Hepatocyte (in vitro differentiated cells): ENCODE measurements at regions not wholly inside any gene's neighbourhood (a gene's known extent, or its start where the extent isn't known, plus 50 kb on each side); places are given as distances from the start of the nearest gene placed in this dataset.

Experiments used
- EZH2 ChIP-seq: fragments of 200-600 bp; sonication (generic); IDR thresholded peaks from 2 replicates; pipeline ENCODE4 v1.6.1; 2016; ENCODE audit warnings: antibody characterized with exemption, mild to moderate bottlenecking, borderline replicate concordance
- TF ChIP-seq, protein P1 (sequence below): fragments of 200-600 bp; sonication (generic); IDR thresholded peaks from 2 replicates; pipeline ENCODE4 v1.5.1; 2016; ENCODE audit warnings: antibody characterized with exemption, mild to moderate bottlenecking; ENCODE audit not compliant: poor library complexity

DNA sequence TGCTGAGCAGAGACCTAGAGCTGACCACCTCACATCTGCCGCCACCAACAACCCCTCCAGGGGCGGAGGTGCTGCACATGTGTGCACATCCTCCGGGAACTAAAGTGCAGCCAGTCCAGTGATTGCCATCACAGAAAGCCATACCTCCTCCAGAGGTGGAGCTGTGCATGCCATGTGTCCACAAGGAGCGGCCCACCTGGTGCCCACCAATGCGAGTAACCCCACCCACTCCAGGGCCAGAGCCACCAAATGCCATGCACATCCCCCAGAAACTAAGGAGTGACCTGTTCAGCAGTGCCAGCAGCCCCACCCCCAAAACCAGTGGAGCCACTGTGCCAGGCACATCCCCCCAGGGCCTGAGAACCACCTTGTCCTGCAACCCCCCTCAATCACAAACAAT is 557.9 kb downstream of the UQCRFS1 start:
- TF ChIP-seq, protein P1, sequence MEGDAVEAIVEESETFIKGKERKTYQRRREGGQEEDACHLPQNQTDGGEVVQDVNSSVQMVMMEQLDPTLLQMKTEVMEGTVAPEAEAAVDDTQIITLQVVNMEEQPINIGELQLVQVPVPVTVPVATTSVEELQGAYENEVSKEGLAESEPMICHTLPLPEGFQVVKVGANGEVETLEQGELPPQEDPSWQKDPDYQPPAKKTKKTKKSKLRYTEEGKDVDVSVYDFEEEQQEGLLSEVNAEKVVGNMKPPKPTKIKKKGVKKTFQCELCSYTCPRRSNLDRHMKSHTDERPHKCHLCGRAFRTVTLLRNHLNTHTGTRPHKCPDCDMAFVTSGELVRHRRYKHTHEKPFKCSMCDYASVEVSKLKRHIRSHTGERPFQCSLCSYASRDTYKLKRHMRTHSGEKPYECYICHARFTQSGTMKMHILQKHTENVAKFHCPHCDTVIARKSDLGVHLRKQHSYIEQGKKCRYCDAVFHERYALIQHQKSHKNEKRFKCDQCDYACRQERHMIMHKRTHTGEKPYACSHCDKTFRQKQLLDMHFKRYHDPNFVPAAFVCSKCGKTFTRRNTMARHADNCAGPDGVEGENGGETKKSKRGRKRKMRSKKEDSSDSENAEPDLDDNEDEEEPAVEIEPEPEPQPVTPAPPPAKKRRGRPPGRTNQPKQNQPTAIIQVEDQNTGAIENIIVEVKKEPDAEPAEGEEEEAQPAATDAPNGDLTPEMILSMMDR, result no peak
- no peak for TF ChIP-seq EZH2
